ENCODE measurements at regions not wholly inside any gene's neighbourhood (a gene's known extent, or its start where the extent isn't known, plus 50 kb on each side); places are given as distances from the start of the nearest gene placed in this dataset.

DNA sequence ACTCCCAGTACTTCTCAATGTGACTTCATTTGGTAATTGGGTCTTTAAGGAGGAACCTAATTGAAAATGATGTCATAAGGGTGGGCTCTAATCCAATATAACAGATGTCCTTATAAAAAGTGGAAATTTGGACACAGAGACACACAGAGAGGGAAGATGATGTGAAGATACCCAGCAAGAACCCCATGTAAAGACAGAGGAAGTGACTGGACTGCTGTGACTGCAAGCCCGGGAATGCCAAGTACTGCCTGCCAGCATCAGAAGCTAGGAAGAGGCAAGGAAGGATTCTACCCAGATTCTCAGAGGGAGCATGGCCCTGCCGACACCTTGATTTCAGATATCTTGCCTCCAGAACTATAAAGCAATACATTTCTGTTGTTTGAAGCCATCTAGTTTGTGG, 239.3 kb downstream of the KCTD12 start:
- Histone ChIP-seq H2BK12ac (ENCODE audit: insufficient read length, low read depth, low read length) (no peak overlapping the region), H3K56ac (ENCODE audit: insufficient read length, low read depth, low read length) (no peak overlapping the region), H2AK5ac (ENCODE audit: insufficient read length, low read length) (no peak overlapping the region), H3K79me1 (ENCODE audit: insufficient read depth, low read depth, low read length, poor library complexity, severe bottlenecking) (no peaks in the 10 kb centered on the region), H3K4me2 (ENCODE audit: insufficient read depth, insufficient read length, low read length) (no peak overlapping the region), H2BK5ac (ENCODE audit: insufficient read length, low read length) (no peak overlapping the region), H3T11ph (ENCODE audit: low read length) (no peak overlapping the region), H3K18ac (ENCODE audit: insufficient read length, low read depth, low read length) (no peak overlapping the region), H3K79me2 (ENCODE audit: insufficient read depth, low read length) (no peaks in the 10 kb centered on the region), H4K20me1 (ENCODE audit: control insufficient read depth, insufficient read depth, insufficient read length) (peaks cover 3% of the 10 kb centered on the region), H4K91ac (ENCODE audit: insufficient read length, low read depth, low read length) (no peak overlapping the region), H3K4ac (ENCODE audit: low read depth, low read length) (no peak overlapping the region), H2BK120ac (ENCODE audit: low read depth, low read length, poor library complexity, severe bottlenecking) (no peak overlapping the region), H4K8ac (replicated peaks; ENCODE audit: insufficient read length, low read depth, low read length) (no peak overlapping the region), H3K27ac (ENCODE audit: insufficient read length, low read depth, low read length) (no peak overlapping the region), H4K5ac (ENCODE audit: insufficient read length, low read depth, low read length) (no peak overlapping the region), H3K9me3 (ENCODE audit: control insufficient read depth, low read depth, low read length) (no peaks in the 10 kb centered on the region), H3K23ac (ENCODE audit: insufficient read length, low read depth, low read length) (no peak overlapping the region), H3K14ac (ENCODE audit: insufficient read depth, low read length) (no peak overlapping the region), H3K4me1 (ENCODE audit: insufficient read depth, low read length) (no peaks in the 10 kb centered on the region), H3K9ac (ENCODE audit: extremely low read depth, insufficient read length, low read length) (no peak overlapping the region), H2AFZ (ENCODE audit: low read length) (no peak overlapping the region), H2BK15ac (ENCODE audit: low read depth, low read length) (no peak overlapping the region), H3K23me2 (ENCODE audit: insufficient read length, low read depth, low read length, poor library complexity, severe bottlenecking) (no peaks in the 10 kb centered on the region), H3K27me3 (ENCODE audit: insufficient read depth, low read length) (no peaks in the 10 kb centered on the region), H2BK20ac (ENCODE audit: low read depth, low read length, poor library complexity, severe bottlenecking) (no peak overlapping the region)
- Mint-ChIP-seq H3K36me3 (ENCODE audit: insufficient read depth in 1 of 3, low read depth in 3 of 3) (no peaks in the 10 kb centered on the region; a peak in 1 of 7 replicates), H3K4me1 (peaks cover 0 to 2% of the 10 kb centered on the region in 2 experiments; a peak in 1 of 4 replicates), H3K27me3 (ENCODE audit: low read depth) (no peaks in the 10 kb centered on the region; the same call in 1 of the 2 replicates), H3K9me3 (no peaks in the 10 kb centered on the region), H3K27ac (no peak overlapping the region), H3K4me3 (no peak overlapping the region)
- no peak for DNase-seq
- TF ChIP-seq, protein P1, sequence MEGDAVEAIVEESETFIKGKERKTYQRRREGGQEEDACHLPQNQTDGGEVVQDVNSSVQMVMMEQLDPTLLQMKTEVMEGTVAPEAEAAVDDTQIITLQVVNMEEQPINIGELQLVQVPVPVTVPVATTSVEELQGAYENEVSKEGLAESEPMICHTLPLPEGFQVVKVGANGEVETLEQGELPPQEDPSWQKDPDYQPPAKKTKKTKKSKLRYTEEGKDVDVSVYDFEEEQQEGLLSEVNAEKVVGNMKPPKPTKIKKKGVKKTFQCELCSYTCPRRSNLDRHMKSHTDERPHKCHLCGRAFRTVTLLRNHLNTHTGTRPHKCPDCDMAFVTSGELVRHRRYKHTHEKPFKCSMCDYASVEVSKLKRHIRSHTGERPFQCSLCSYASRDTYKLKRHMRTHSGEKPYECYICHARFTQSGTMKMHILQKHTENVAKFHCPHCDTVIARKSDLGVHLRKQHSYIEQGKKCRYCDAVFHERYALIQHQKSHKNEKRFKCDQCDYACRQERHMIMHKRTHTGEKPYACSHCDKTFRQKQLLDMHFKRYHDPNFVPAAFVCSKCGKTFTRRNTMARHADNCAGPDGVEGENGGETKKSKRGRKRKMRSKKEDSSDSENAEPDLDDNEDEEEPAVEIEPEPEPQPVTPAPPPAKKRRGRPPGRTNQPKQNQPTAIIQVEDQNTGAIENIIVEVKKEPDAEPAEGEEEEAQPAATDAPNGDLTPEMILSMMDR (conservative IDR thresholded peaks at IDR 0.05): no peak
- no CpG with 5 or more reads among the region's 2 CpGs for WGBS (ENCODE audit: extremely low coverage, insufficient read length, low lambda C conversion rate)
